ENCODE measurements at regions not wholly inside any gene's neighbourhood (a gene's known extent, or its start where the extent isn't known, plus 50 kb on each side); places are given as distances from the start of the nearest gene placed in this dataset.
"Not testable (repeated sequence)": the region's sequence is repeated elsewhere in the genome, so short reads cannot be mapped to it uniquely, and the experiment has no call there.

GRCh38 chr14:22282949-22283348 lies 306.1 kb downstream of the DAD1 start:
- DNase-seq = no peak

- no peak for DNase-seq
Observed at GRCh38 chr14:22282417-22282816, 306.6 kb downstream of the DAD1 start.

GRCh38 chr14:22281447-22281874 lies 307.6 kb downstream of the DAD1 start:
- peak; percentile 52 for DNase-seq

GRCh38 chr14:22280497-22281316 lies 308.3 kb downstream of the DAD1 start:
- DNase-seq = no peak

GRCh38 chr14:22276913-22277816 lies 311.9 kb downstream of the DAD1 start:
- DNase-seq = no peak

GRCh38 chr14:22271838-22272799 lies 316.9 kb downstream of the DAD1 start:
- DNase-seq = no peak

- no peak for DNase-seq
Observed at GRCh38 chr14:22268875-22269274, 320.1 kb downstream of the DAD1 start.

GRCh38 chr14:22266683-22267082 lies 322.3 kb downstream of the DAD1 start:
- no peak for DNase-seq

- DNase-seq = no peak
Observed at GRCh38 chr14:22266142-22266442, 322.9 kb downstream of the DAD1 start.

- DNase-seq = no peak
Observed at GRCh38 chr14:22265319-22266141, 323.5 kb downstream of the DAD1 start.

GRCh38 chr14:22264759-22265158 lies 324.3 kb downstream of the DAD1 start:
- no peak for DNase-seq

GRCh38 chr14:22263961-22264360 lies 325.1 kb downstream of the DAD1 start:
- DNase-seq = no peak

- DNase-seq = no peak
Observed at GRCh38 chr14:22262881-22263280, 326.1 kb downstream of the DAD1 start.

- DNase-seq = no peak
Observed at GRCh38 chr14:22255017-22255950, 333.7 kb downstream of the DAD1 start.

GRCh38 chr14:22252686-22253085 lies 336.3 kb downstream of the DAD1 start:
- DNase-seq = no peak

GRCh38 chr14:22251090-22251489 lies 337.9 kb downstream of the DAD1 start:
- no peak for DNase-seq

GRCh38 chr14:22249770-22250169 lies 339.3 kb downstream of the DAD1 start:
- DNase-seq = no peak

GRCh38 chr14:22243971-22244581 lies 344.9 kb downstream of the DAD1 start:
- no peak for DNase-seq

- DNase-seq = not testable (repeated sequence)
Observed at GRCh38 chr14:22238320-22238719, 350.7 kb downstream of the DAD1 start.

GRCh38 chr14:22233377-22233776 lies 355.6 kb downstream of the DAD1 start:
- no peak for DNase-seq

Data from right forelimb (tissue), 1 donor.